Progenitor cell of endocrine pancreas (in vitro differentiated cells): ENCODE measurements at regions not wholly inside any gene's neighbourhood (a gene's known extent, or its start where the extent isn't known, plus 50 kb on each side); places are given as distances from the start of the nearest gene placed in this dataset.

Source experiments
- DNase-seq: peaks from one replicate; pipeline ENCODE4 v3.0.0; 2021; ENCODE audit warnings: low spot score; ENCODE audit not compliant: unreplicated experiment
- H3K27ac Mint-ChIP-seq: 2 replicates; pipeline ENCODE4 v1.8.0; 2021; ENCODE audit warnings: mild to moderate bottlenecking, moderate library complexity, mixed read lengths
- H3K27me3 Mint-ChIP-seq: 2 replicates; pipeline ENCODE4 v1.8.0; 2021; ENCODE audit warnings: mixed read lengths
- H3K36me3 Mint-ChIP-seq: 2 replicates; pipeline ENCODE4 v1.8.0; 2022; ENCODE audit warnings: mixed read lengths; ENCODE audit not compliant: insufficient read depth
- H3K4me1 Mint-ChIP-seq: 2 replicates; pipeline ENCODE4 v1.8.0; 2021; ENCODE audit warnings: low read depth, mixed read lengths
- H3K4me3 Mint-ChIP-seq: 2 replicates; pipeline ENCODE4 v1.8.0; 2021; ENCODE audit warnings: low read depth, mild to moderate bottlenecking, moderate library complexity, mixed read lengths
- H3K9me3 Mint-ChIP-seq: 2 replicates; pipeline ENCODE4 v1.8.0; 2021; ENCODE audit warnings: low read depth, mixed read lengths
- CTCF ChIP-seq: fragments of 200-600 bp; sonication (generic); IDR thresholded peaks from one replicate; pipeline ENCODE4 v1.5.0; 2021; ENCODE audit warnings: antibody characterized with exemption, mild to moderate bottlenecking; ENCODE audit not compliant: unreplicated experiment

- no peak for DNase-seq
- no peaks in the 10 kb centered on the region for H3K9me3 Mint-ChIP-seq
- H3K27me3 Mint-ChIP-seq: no peaks in the 10 kb centered on the region
- no peaks in the 10 kb centered on the region for H3K4me1 Mint-ChIP-seq
- H3K27ac Mint-ChIP-seq: no peak overlapping the region
- no peak overlapping the region for H3K4me3 Mint-ChIP-seq
- no peaks in the 10 kb centered on the region for H3K36me3 Mint-ChIP-seq
- no peak for TF ChIP-seq CTCF
Measured at GRCh38 chr5:30392897-30393296, 800.6 kb upstream of the CDH6 start.

GRCh38 chr5:30390095-30390494 is 803.4 kb upstream of the CDH6 start:
- Mint-ChIP-seq H3K4me1 (no peaks in the 10 kb centered on the region), H3K9me3 (no peaks in the 10 kb centered on the region), H3K27ac (no peak overlapping the region), H3K27me3 (no peaks in the 10 kb centered on the region), H3K36me3 (no peaks in the 10 kb centered on the region), H3K4me3 (no peak overlapping the region)
- no peak for DNase-seq
- TF ChIP-seq CTCF: no peak

- no peaks in the 10 kb centered on the region for H3K27me3 Mint-ChIP-seq
- H3K4me3 Mint-ChIP-seq: no peak overlapping the region
- no peaks in the 10 kb centered on the region for H3K4me1 Mint-ChIP-seq
- no peak overlapping the region for H3K27ac Mint-ChIP-seq
- H3K36me3 Mint-ChIP-seq: no peaks in the 10 kb centered on the region
- no peaks in the 10 kb centered on the region for H3K9me3 Mint-ChIP-seq
- no peak for TF ChIP-seq CTCF
- DNase-seq: no peak
Measured at GRCh38 chr5:30387974-30388632, 805.4 kb upstream of the CDH6 start.

DNA sequence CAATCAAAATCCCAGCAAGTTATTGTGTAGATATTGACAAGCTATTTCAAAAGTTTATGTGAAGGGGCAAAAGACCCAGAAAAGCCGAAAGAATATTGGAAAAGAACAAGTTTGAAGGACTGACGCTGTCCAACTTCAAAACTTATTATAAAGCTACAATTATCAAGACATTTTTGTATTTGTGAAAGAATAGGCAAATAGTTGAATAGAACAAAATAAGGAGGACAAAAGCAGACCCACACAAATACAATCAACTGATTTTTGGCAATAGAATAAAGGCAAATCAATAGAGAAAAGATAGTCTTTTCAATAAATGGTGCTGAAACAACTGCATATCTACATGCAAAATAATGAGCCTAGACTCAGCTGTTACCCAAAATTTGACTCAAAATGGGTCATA is 807.7 kb upstream of the CDH6 start:
- Mint-ChIP-seq H3K4me3 (no peak overlapping the region), H3K9me3 (no peaks in the 10 kb centered on the region), H3K36me3 (no peaks in the 10 kb centered on the region), H3K4me1 (no peaks in the 10 kb centered on the region), H3K27me3 (no peaks in the 10 kb centered on the region), H3K27ac (no peak overlapping the region)
- TF ChIP-seq CTCF: no peak
- DNase-seq: no peak

DNA sequence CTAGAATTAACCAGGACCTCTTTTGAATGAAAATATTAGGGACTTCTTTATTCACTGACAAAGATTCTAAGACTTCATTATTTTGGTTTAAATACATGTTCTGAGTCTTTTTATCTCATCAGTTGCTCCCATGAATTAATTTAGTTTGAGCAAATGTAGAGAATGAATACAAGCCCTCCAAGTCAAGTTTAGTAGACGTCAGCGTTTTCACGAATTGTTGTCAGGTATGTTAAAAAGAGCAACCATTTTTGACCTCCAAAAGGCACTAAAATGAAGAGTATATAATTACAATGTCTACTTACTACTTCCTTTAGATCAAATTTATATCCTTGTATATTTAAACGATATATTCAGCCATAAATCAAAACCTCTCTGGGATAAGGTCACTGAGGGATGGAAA is 809.3 kb upstream of the CDH6 start:
- Mint-ChIP-seq H3K36me3 (no peaks in the 10 kb centered on the region), H3K27ac (no peak overlapping the region), H3K9me3 (no peaks in the 10 kb centered on the region), H3K27me3 (no peaks in the 10 kb centered on the region), H3K4me1 (no peaks in the 10 kb centered on the region), H3K4me3 (no peak overlapping the region)
- no peak for DNase-seq
- no peak for TF ChIP-seq CTCF
